ENCODE measurements at regions not wholly inside any gene's neighbourhood (a gene's known extent, or its start where the extent isn't known, plus 50 kb on each side); places are given as distances from the start of the nearest gene placed in this dataset.

DNA sequence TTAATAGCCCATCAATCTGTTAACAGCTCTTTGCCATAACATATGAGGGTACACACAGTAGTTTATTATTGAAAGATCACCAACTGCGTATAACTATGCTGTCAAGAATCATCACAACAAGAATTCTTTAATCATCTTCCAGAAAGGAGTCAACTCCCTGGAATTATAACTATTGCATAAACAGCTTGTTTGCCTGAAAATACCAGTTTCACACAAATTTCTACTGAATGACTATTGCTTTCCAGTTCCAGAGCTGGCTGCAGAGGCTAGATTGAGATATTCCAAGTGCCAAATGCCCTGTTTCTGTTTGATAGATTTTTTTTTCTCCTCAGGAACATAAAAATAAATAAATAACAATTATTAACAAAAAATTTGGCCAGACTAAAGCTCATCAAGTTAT, 444.7 kb downstream of the TLE1 start:
- TF ChIP-seq, protein P1, sequence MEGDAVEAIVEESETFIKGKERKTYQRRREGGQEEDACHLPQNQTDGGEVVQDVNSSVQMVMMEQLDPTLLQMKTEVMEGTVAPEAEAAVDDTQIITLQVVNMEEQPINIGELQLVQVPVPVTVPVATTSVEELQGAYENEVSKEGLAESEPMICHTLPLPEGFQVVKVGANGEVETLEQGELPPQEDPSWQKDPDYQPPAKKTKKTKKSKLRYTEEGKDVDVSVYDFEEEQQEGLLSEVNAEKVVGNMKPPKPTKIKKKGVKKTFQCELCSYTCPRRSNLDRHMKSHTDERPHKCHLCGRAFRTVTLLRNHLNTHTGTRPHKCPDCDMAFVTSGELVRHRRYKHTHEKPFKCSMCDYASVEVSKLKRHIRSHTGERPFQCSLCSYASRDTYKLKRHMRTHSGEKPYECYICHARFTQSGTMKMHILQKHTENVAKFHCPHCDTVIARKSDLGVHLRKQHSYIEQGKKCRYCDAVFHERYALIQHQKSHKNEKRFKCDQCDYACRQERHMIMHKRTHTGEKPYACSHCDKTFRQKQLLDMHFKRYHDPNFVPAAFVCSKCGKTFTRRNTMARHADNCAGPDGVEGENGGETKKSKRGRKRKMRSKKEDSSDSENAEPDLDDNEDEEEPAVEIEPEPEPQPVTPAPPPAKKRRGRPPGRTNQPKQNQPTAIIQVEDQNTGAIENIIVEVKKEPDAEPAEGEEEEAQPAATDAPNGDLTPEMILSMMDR (IDR thresholded peaks at IDR 0.05; ENCODE audit: insufficient read depth, low read length, poor library complexity, severe bottlenecking), result no peak
- TF ChIP-seq EZH2phosphoT487 (conservative IDR thresholded peaks at IDR 0.05; ENCODE audit: low read length), result no peak
